ENCODE measurements at regions not wholly inside any gene's neighbourhood (a gene's known extent, or its start where the extent isn't known, plus 50 kb on each side); places are given as distances from the start of the nearest gene placed in this dataset.

DNA sequence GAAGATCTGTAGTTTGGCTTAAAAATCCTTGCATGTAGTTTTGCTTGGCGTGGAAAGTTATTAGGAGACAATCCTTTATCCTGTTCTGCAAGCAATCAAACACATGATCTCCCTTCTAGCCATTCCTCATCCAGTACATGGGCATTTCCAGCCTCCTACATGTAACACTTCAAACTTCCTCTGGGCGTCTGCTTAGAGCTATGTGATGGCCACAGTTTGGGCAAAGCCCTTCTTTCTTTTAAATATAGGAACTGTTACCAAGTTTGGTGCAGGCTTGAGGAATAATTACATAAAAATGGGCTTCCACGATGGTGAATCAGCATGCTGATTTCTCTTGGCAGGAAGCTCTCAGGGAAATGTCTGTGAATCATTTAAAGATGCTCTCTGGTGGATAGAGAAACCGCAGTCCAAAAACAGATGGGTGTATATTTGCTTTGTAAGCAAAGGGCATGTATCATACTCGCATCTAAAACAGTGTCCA is 176.9 kb upstream of the FMN2 start:
- DNase-seq (no peak), ATAC-seq (ENCODE audit: low read depth) (no peak)
- POLR2A ChIA-PET = no interaction called here
- H3K9me3 Mint-ChIP-seq = no peaks in the 10 kb centered on the region
- TF ChIP-seq, protein P1, sequence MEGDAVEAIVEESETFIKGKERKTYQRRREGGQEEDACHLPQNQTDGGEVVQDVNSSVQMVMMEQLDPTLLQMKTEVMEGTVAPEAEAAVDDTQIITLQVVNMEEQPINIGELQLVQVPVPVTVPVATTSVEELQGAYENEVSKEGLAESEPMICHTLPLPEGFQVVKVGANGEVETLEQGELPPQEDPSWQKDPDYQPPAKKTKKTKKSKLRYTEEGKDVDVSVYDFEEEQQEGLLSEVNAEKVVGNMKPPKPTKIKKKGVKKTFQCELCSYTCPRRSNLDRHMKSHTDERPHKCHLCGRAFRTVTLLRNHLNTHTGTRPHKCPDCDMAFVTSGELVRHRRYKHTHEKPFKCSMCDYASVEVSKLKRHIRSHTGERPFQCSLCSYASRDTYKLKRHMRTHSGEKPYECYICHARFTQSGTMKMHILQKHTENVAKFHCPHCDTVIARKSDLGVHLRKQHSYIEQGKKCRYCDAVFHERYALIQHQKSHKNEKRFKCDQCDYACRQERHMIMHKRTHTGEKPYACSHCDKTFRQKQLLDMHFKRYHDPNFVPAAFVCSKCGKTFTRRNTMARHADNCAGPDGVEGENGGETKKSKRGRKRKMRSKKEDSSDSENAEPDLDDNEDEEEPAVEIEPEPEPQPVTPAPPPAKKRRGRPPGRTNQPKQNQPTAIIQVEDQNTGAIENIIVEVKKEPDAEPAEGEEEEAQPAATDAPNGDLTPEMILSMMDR (IDR thresholded peaks at IDR 0.05) = no peak
- H3K27me3 Mint-ChIP-seq = no peaks in the 10 kb centered on the region
- no peaks in the 10 kb centered on the region for H3K36me3 Mint-ChIP-seq (ENCODE audit: low read depth)
- CTCF ChIA-PET = no interaction called here
- H3K4me1 Mint-ChIP-seq = no peaks in the 10 kb centered on the region
- no peak overlapping the region for H3K4me3 Mint-ChIP-seq
- intact Hi-C loops (cut with micrococcal nuclease) = no loop called here
- no peak overlapping the region for H3K27ac Mint-ChIP-seq

- DNase-seq (no peak), ATAC-seq (ENCODE audit: low read depth) (no peak)
- CTCF ChIA-PET = no interaction called here
- POLR2A ChIA-PET = no interaction called here
- no peak overlapping the region for H3K4me3 Mint-ChIP-seq
- no peak overlapping the region for H3K27ac Mint-ChIP-seq
- H3K9me3 Mint-ChIP-seq = no peaks in the 10 kb centered on the region
- no peaks in the 10 kb centered on the region for H3K36me3 Mint-ChIP-seq (ENCODE audit: low read depth)
- TF ChIP-seq, protein P1 (IDR thresholded peaks at IDR 0.05) = no peak
- intact Hi-C loops (cut with micrococcal nuclease) = no loop called here
- no peaks in the 10 kb centered on the region for H3K4me1 Mint-ChIP-seq
- no peaks in the 10 kb centered on the region for H3K27me3 Mint-ChIP-seq
Measured at GRCh38 chr1:239918634-239919033, 173.0 kb upstream of the FMN2 start.

DNA sequence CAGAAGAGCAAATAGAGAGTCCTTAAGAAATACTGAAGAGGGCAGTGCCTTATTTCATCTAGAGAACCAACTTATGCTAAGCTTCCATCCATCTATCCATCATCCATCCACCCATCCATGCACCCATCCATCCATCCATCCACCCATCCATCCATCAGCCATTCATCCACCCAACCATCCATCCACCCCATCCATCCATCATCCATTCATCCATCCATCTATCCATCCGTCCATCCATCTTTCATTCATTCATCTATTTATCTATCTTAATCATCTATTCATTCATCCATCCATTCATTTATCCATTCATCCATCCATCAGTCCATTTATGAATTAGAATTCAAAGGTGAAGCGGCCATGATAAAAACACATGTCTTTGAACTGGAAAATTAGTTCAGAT is 171.5 kb upstream of the FMN2 start:
- ChIA-PET POLR2A (no interaction called here), CTCF (no interaction called here)
- Mint-ChIP-seq H3K9me3 (no peaks in the 10 kb centered on the region), H3K27ac (no peak overlapping the region), H3K27me3 (no peaks in the 10 kb centered on the region), H3K4me1 (no peaks in the 10 kb centered on the region), H3K4me3 (no peak overlapping the region), H3K36me3 (ENCODE audit: low read depth) (no peaks in the 10 kb centered on the region)
- ATAC-seq (ENCODE audit: low read depth) = no peak
- DNase-seq = no peak
- TF ChIP-seq, protein P1 (IDR thresholded peaks at IDR 0.05) = no peak
- intact Hi-C loops (cut with micrococcal nuclease) = no loop called here

DNA sequence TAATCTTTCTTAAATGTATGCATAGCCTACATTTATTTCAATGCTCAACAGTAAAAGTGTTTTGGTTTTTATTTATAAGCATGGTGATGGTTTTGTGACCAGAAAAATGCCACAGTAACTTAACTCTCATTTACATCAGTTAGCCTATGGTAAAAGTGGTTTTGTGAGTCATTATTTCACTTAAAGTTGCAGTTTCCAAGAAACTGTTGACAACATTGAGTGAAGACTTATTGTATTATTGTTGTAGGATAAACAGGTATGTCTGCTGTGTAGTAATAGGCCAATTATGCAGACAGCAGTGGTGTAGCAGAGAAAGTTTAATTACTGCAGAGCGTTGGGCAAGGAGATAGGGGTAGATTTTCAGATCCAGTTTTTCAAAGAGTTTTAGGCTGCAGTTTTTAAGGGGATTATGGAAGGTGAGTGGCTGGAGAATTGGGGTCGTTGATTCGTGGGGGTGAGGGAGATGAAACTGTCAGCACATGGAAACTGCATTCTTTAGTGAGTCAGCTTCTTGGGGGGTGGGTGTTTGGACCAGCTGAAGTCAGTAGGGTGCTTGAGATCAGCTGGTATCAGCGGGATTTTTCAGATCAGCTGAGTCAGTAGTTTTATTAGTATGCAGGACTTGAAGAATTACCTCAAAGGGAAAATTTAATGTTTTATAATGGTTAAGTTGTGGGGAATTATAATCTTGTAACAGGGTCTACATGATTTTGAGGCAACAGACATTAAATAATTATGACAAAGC is 168.7 kb upstream of the FMN2 start:
- intact Hi-C loops (cut with micrococcal nuclease) = no loop called here
- ChIA-PET CTCF (no interaction called here), POLR2A (no interaction called here)
- no peaks in the 10 kb centered on the region for H3K4me1 Mint-ChIP-seq
- no peak overlapping the region for H3K4me3 Mint-ChIP-seq
- no peaks in the 10 kb centered on the region for H3K9me3 Mint-ChIP-seq
- ATAC-seq (ENCODE audit: low read depth) (no peak), DNase-seq (no peak)
- H3K27me3 Mint-ChIP-seq = no peaks in the 10 kb centered on the region
- H3K27ac Mint-ChIP-seq = no peak overlapping the region
- TF ChIP-seq, protein P1 (IDR thresholded peaks at IDR 0.05) = no peak
- no peaks in the 10 kb centered on the region for H3K36me3 Mint-ChIP-seq (ENCODE audit: low read depth)

DNA sequence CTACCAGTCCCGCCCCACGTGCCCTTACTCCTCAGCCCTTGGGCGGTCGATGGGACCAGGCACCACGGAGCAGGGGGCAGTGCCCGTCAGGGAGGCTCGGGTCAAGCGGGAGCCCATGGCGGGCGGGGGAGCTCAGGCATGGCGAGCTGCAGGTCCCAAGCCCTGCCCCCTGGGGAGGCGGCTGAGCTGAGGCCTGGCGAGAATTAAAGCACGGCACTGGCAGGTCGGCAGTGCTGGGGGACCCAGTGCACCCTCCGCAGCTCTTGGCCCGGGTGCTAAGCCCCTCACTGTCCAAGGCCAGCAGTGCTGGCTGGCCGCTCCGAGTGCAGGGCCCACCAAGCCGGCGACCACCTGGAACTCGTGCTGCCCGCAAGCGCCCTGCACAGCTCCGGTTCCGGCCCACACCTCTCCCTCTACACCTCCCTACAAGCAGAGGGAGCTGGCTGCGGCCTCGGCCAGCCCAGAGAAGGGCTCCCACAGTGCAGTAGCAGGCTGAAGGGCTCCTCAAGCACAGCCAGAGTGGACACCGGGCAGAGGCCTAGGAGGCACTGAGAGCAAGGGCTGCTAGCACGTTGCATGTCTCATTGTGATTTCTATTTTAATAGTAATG is 166.8 kb upstream of the FMN2 start:
- ATAC-seq (ENCODE audit: low read depth) = no peak
- no peak overlapping the region for H3K4me3 Mint-ChIP-seq
- no peaks in the 10 kb centered on the region for H3K9me3 Mint-ChIP-seq
- CTCF ChIA-PET = no interaction called here
- H3K4me1 Mint-ChIP-seq = no peaks in the 10 kb centered on the region
- no peak for DNase-seq
- no peaks in the 10 kb centered on the region for H3K27me3 Mint-ChIP-seq
- intact Hi-C loops (cut with micrococcal nuclease) = no loop called here
- no peak overlapping the region for H3K27ac Mint-ChIP-seq
- TF ChIP-seq, protein P1 (IDR thresholded peaks at IDR 0.05) = no peak
- H3K36me3 Mint-ChIP-seq (ENCODE audit: low read depth) = no peaks in the 10 kb centered on the region
- POLR2A ChIA-PET = no interaction called here

Data from activated B cell treated with CpG ODN at 0.5 μM for 24 hours (primary cell).